C4-2B (cell line): ENCODE measurements at regions not wholly inside any gene's neighbourhood (a gene's known extent, or its start where the extent isn't known, plus 50 kb on each side); places are given as distances from the start of the nearest gene placed in this dataset.

Source experiments
- CTCF ChIP-seq: fragments of 450-650 bp; conservative IDR thresholded peaks from 2 replicates; pipeline ENCODE4 v1.5.1; 2017; ENCODE audit warnings: mild to moderate bottlenecking
- ZFX ChIP-seq: fragments of 450-650 bp; IDR thresholded peaks from 2 replicates; pipeline ENCODE4 v1.6.1; 2017

GRCh38 chr7:54037873-54038272, 504.3 kb upstream of the VSTM2A start:
- TF ChIP-seq CTCF, result no peak
- TF ChIP-seq ZFX, result no peak
